KOPT-K1 (cell line): ENCODE measurements at regions not wholly inside any gene's neighbourhood (a gene's known extent, or its start where the extent isn't known, plus 50 kb on each side); places are given as distances from the start of the nearest gene placed in this dataset.

Source experiments
- H3K27ac ChIP-seq: fragments of 200-600 bp; sonication (generic); 2 replicates; pipeline ENCODE4 v1.5.1; 2016; ENCODE audit warnings: antibody characterized with exemption, mild to moderate bottlenecking, low read depth, low read length; ENCODE audit not compliant: poor library complexity, severe bottlenecking
- H3K36me3 ChIP-seq: fragments of 200-600 bp; sonication (generic); 2 replicates; pipeline ENCODE4 v1.5.1; 2017; ENCODE audit warnings: antibody characterized with exemption, mild to moderate bottlenecking, low read length, moderate library complexity; ENCODE audit not compliant: insufficient read depth
- H3K9me3 ChIP-seq: fragments of 200-600 bp; sonication (generic); 2 replicates; pipeline ENCODE4 v1.5.1; 2017; ENCODE audit warnings: antibody characterized with exemption, low read length, mild to moderate bottlenecking; ENCODE audit not compliant: insufficient read depth, poor library complexity, severe bottlenecking

DNA sequence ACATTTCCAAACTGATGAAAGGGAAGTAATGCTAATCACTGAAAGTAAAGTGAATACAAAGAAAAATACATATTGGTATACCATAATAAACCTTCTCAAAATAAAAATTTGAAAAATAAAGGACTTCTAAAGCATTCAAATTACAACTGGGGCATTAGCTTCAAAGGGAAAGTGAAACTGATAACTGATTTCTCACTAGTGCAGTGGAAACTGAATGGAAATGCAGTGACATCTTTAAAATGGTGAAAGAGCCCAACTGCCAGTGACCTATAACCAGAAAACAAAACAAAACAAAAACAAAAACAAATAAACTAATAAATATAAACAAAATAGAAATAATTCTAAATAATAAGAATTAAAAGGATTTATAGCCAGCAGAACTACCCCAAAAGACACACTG, 297.5 kb upstream of the GRIN3A start:
- Histone ChIP-seq H3K36me3 (no peaks in the 10 kb centered on the region), H3K27ac (no peak overlapping the region), H3K9me3 (no peaks in the 10 kb centered on the region)

DNA sequence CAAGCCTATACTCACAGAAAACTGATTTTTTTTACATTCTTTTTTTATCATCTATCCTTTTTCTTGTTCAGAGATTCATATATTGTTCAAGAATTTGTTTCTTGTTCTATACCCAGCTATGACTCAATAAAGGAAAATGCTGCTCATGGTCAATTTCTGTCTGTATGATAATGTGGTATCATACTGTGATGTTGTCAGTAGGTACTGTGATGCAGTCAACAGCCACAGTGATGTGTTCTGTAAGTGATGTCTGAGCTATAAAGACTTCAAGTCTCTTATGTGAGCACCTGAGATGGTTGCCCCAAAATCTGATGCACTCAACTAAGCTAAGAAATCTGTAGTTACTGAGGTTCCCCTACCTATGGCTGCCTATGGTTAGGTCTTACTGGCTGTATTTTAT, 294.2 kb upstream of the GRIN3A start:
- Histone ChIP-seq H3K27ac (no peak overlapping the region), H3K36me3 (no peaks in the 10 kb centered on the region)

DNA sequence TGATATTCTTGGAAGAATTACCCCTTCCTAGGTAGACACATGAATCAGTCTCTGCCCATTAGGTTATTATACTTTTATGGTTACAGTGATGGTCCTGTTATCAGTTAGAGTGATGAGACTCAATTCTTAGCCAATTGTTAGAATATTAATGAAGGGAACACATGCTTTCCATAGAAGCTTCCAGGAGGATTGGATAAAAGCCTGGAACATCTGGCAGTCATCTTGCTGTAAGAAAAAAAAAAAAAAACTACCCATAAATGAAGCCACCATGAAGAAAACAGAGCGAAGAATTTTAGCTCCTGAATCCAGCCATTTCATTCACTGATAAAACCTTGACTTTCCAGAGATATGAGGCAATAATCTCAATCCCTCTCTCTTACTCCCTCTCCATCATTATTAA, 262.5 kb upstream of the GRIN3A start:
- Histone ChIP-seq H3K36me3 (no peaks in the 10 kb centered on the region), H3K9me3 (no peaks in the 10 kb centered on the region), H3K27ac (no peak overlapping the region)

More for the DNA sequence above, 294.2 kb upstream of the GRIN3A start:
- no peaks in the 10 kb centered on the region for H3K9me3 ChIP-seq

DNA sequence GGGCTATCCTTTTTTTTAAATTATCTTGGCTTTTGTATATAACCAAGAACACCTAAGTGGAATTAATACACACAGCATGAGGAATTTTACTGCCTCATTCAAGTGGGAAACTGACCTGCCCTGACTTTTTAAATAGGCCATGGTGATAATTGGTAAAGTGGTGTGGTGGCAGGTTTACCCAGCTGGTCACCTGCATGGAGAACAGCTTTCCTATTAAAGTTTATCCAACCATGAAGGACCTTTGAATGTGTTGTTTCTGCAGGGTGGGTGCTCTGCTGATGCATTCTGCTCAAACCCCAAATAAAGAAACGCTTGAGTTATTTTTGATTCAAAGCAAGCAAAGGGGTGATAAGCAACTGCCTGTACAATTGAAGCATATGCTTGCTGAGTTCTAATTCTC, 261.0 kb upstream of the GRIN3A start:
- Histone ChIP-seq H3K9me3 (no peaks in the 10 kb centered on the region), H3K27ac (no peak overlapping the region), H3K36me3 (no peaks in the 10 kb centered on the region)

DNA sequence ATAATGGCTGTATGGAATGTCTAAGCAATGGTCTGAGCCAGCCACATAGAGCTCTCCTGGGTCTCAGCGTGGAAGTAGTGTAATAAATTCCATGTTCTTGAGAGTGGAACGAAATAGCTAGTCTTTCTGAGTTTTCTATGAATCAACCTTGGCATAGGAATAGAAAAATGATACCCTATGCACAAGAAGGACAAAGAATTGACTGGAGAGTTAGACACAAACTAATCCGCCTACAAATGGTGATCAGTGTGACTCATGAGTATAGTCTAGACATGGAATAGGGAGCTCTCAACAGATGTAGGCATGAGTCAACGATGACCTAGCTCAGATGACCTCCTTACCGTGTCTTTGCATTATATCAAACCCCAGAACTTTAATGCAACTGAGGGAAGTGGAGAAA, 256.8 kb upstream of the GRIN3A start:
- Histone ChIP-seq H3K27ac (no peak overlapping the region), H3K9me3 (no peaks in the 10 kb centered on the region), H3K36me3 (no peaks in the 10 kb centered on the region)

DNA sequence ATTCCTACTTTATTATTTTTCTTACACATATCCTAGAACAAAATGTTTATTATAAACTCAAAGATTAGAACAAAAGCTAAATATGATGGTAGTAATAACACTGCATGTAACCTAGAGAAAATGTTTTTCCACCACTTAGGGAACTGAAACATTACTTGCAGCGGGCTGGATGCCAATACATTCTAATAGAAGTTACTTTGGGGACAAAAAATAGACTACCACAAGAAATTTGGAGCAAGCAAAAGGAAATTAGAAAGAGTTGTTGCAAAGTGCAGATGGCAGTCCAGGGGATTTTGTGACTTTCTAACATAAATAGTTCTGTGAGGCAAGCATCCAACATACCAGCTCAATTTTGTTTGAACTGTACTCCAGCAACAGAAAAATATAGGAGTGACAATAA, 255.3 kb upstream of the GRIN3A start:
- Histone ChIP-seq H3K27ac (no peak overlapping the region), H3K9me3 (no peaks in the 10 kb centered on the region), H3K36me3 (no peaks in the 10 kb centered on the region)

DNA sequence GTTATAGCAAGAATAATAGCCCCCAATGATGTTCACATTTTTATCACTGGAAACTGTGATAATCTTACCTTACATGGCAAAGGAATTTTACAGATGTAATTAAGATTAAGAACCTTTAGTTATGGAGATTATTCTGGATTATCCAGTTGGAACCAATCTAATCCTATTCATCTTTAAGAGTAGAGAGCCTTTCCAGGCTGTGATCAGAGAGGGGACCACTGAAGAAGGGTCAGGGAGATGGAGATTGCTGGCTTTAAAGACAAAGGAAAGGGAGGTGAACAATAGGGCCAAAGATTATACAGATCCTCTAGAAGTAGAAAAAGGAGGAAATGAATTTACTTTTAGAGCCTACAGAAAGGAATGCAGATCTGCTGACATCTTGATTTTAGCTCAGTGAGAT, 253.5 kb upstream of the GRIN3A start:
- H3K27ac ChIP-seq = no peak overlapping the region
- no peaks in the 10 kb centered on the region for H3K9me3 ChIP-seq
- H3K36me3 ChIP-seq = no peaks in the 10 kb centered on the region

DNA sequence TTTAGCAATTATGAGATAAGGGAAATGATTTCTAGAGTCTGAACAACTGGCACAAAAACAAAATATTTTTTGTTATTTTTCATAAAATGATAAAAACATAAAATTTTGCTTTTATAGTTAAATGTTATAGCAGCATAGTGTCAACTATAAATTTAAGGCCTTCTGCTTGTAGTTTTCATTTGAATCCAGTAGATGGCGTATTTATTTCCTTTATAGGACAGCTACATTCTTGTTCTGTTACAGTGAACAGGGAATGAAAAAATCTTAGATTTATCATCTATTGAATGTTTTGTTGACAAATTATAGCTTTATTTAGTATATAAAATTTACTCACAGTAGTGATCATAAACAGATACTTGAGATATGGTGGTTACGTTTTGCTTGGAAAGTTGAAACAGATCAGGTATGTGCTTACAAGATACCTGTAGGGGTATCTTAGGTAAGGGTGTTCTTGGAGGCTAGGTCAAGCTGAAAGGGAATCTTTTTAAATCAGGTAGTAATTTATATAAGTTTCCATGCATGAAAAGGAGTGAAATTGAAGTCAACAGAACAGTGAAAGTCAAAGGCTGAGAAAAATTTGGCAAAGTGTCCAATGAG, 239.3 kb upstream of the GRIN3A start:
- Histone ChIP-seq H3K9me3 (no peaks in the 10 kb centered on the region), H3K27ac (no peak overlapping the region), H3K36me3 (no peaks in the 10 kb centered on the region)

DNA sequence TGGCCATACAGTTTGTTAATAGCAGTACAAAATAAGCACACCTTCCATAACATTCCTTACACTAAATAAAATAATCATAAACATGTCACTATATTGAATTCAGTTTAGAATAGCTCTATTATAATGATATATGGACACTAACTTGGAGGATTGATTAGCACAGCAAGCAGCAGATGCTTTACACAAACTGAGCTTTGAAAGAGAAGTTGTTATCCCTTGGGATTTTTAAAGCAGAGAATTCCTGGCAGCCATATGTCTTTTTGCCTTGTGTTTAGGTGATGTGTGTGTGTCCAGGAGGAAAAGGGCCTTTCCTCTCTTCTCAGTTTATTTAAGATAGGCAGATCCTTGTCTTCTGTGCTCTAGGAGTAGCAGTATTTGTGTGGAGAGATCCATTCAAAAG, 232.2 kb upstream of the GRIN3A start:
- Histone ChIP-seq H3K9me3 (no peaks in the 10 kb centered on the region), H3K36me3 (no peaks in the 10 kb centered on the region), H3K27ac (no peak overlapping the region)

DNA sequence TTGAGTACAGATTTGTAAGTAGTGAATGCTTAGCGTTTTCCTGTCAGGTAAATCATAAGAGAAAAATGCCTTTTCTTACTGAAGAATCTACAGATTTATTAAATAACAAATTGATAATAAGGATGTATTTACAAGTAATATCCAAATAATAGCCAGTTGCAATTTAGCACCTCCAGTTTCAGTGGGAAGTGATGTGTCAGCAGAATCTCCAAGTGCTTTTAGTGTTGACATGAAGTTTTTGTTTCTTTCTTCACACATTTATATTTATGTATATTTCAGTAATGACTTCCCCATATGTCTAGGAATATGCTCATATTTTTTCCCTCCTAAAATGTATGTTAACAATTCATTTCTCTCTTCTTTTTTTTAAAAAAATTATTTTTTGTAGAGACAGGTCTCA, 229.9 kb upstream of the GRIN3A start:
- Histone ChIP-seq H3K9me3 (no peaks in the 10 kb centered on the region), H3K27ac (no peak overlapping the region), H3K36me3 (no peaks in the 10 kb centered on the region)

DNA sequence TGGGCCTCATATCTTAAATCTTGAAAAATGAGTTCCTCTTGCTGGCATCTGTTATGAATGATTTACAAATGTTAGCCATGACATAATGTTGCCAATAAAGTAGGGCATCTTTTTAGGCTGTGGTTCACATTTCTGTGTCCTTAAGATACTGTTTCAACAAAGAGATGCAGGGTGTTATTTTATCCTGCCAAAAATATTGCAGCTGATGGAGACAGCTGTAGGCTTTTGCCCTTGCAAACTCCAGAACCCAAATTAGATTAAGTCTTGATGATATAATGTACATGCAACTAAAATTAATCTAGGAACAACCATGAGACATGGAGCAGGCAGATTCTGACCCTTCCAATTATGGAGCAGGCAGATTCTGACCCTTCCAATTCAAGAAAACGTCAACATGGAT, 228.2 kb upstream of the GRIN3A start:
- Histone ChIP-seq H3K36me3 (no peaks in the 10 kb centered on the region), H3K27ac (no peak overlapping the region), H3K9me3 (no peaks in the 10 kb centered on the region)

DNA sequence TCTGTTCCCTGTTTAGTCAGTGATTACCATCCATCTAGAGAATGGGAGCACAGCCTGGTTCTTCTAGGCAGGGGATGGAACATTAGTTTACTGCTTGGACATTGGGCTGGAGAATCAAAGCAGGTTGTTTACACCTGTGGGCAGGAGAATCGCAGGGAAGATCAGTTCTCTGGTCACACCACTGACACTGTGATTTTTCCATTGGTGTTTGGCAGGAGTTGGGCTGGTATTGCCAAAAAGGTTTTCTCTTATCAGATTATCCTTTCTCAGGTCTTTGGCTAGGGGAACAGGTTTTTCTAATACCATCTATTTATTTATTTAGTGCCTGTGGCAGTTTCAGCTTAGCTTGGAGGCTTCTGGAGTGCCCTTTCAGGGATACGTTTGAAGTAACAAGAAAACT, 219.3 kb upstream of the GRIN3A start:
- H3K9me3 ChIP-seq = no peaks in the 10 kb centered on the region
- no peak overlapping the region for H3K27ac ChIP-seq
- no peaks in the 10 kb centered on the region for H3K36me3 ChIP-seq

DNA sequence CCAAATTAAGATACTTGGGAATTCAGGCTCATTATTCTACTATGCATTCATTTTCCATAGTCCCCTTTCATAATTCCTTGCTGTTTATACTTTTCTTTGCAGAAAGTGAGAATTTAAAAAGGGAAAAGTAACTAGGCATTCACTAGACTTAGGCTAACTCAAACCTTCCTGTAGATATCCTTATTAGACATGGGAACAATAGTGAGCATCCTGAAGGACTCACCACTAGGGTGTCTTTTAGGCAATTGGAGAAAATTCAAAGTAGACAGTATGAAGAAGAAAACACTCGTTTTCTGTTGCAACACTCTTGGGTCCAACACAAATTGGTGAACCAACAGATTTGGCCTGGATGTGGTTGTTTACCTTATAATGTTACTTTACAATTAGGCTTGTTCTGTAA, 213.2 kb upstream of the GRIN3A start:
- Histone ChIP-seq H3K27ac (no peak overlapping the region), H3K36me3 (no peaks in the 10 kb centered on the region), H3K9me3 (no peaks in the 10 kb centered on the region)

DNA sequence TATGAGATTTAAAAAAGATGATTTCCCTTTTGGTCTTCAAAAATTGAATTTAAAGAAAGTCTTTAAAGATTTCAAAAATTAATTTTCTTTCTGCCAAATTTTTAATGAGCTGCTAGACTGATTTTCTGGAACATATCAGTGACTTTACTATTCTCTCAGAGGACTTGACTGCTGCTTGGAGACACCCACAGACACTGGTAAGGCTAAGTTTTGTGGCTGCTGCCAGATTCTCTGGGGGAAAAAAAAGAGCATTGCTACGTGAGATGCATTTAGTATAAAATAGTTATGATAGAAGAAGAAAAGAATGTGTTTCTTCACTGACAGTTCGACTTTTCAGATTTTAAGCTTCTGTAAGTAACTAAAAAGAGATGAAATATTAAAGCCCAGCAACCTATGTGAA, 193.3 kb upstream of the GRIN3A start:
- Histone ChIP-seq H3K9me3 (no peaks in the 10 kb centered on the region), H3K27ac (no peak overlapping the region), H3K36me3 (no peaks in the 10 kb centered on the region)

DNA sequence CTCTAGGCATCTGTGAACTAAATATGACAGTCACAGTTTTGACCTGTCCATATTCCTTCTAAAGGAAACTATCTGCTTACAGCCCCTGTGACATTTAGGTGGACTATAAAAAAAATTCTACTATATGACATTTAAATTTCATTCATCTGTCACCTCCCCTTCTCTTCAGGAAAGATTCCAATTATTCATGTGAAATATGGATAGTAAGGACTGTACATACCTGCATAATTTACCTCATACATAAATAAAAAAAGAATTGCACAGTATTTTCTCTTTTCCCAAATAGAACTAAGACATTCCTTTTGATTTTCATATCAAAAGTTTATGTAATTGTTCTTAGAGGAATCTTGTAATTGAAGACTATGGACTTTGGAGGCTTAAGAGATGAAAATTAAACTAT, 192.3 kb upstream of the GRIN3A start:
- Histone ChIP-seq H3K9me3 (no peaks in the 10 kb centered on the region), H3K36me3 (no peaks in the 10 kb centered on the region), H3K27ac (no peak overlapping the region)

DNA sequence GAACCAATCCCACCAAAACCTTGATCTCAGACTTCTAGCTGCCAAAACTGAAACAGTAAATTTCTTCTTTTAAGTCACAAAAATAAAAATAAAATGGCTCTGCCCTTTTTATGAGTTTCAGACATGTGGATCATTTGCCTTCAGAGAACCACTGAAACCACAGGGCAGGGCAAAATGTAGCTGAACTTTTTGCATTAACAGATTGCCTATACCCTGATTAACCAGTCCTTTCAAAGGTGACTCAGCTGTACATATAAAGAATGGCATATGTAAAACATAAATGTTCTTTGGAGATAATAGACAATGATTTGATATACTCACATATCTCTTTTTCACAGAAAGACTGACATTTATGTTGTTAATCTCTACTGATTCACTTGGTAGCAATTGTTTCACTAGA, 187.1 kb upstream of the GRIN3A start:
- no peak overlapping the region for H3K27ac ChIP-seq
- no peaks in the 10 kb centered on the region for H3K9me3 ChIP-seq
- no peaks in the 10 kb centered on the region for H3K36me3 ChIP-seq

DNA sequence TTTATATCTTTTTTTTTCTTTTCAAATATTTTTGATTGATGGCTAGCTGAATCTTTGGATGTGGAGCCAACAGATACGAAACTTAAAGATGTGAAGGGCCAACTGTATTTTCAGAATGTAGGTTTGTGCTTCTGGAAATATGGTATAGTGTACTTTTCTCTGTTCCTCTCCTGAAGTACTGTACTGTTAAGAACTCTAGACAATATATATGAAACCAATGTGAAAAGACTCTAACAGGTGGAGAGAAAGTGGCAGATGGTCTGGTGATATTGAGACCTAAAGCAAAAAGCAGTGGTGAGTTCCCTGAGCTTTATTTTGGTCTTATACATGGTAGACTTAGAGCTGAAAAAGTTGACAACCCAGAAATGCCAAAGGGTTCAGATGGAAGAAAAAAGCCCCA, 185.0 kb upstream of the GRIN3A start:
- H3K27ac ChIP-seq = no peak overlapping the region
- no peaks in the 10 kb centered on the region for H3K36me3 ChIP-seq
- no peaks in the 10 kb centered on the region for H3K9me3 ChIP-seq
